Erythroblast (primary cell): ENCODE measurements at regions not wholly inside any gene's neighbourhood (a gene's known extent, or its start where the extent isn't known, plus 50 kb on each side); places are given as distances from the start of the nearest gene placed in this dataset.

ENCODE experiments used
- GATA1 ChIP-seq: IDR thresholded peaks from 2 replicates; pipeline ENCODE4 v1.6.1; 2011; ENCODE audit warnings: low read depth, mild to moderate bottlenecking, control low read depth, low read length, moderate library complexity
- POLR2A ChIP-seq: IDR thresholded peaks from 2 replicates; pipeline ENCODE4 v1.6.1; 2011; ENCODE audit warnings: mild to moderate bottlenecking, low read length

GRCh38 chr7:68258609-68259008, 1262.0 kb downstream of the TYW1 start:
- no peak for TF ChIP-seq POLR2A
- TF ChIP-seq GATA1: no peak
